ENCODE measurements at regions not wholly inside any gene's neighbourhood (a gene's known extent, or its start where the extent isn't known, plus 50 kb on each side); places are given as distances from the start of the nearest gene placed in this dataset.

DNA sequence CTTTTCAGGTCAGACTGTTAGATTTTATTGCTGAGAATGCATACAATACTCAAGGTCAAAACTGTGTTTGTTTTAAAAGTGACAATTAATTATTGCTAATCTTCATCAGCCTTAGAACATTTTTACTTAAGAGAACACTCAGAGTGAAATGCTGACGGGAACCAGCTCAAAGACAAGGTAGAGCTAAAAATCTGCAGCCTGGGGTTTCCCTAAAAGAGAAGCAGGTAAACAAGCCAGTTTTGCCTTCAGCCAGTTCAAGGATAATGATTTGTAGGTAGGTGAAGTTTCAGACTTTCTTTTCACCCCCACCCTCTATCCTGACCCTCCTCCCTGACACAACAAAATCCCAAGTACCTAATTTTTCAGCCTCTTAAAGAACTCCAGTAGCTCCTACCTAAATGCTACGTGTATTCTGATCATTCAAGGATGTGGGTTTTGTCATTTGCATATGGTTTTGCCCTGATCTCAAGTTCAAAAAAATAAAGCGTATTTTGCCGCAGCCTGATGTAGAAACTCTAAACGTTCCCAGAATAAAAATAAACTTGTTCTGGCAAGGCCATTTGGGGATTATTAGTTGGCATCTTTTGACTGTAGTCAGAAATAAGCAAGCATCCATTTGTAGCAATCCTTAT is 407.2 kb downstream of the EFNA5 start:
- no peak for TF ChIP-seq CSDC2 (CRISPR knock-in tag; IDR thresholded peaks at IDR 0.05)
- TF ChIP-seq, protein P1, sequence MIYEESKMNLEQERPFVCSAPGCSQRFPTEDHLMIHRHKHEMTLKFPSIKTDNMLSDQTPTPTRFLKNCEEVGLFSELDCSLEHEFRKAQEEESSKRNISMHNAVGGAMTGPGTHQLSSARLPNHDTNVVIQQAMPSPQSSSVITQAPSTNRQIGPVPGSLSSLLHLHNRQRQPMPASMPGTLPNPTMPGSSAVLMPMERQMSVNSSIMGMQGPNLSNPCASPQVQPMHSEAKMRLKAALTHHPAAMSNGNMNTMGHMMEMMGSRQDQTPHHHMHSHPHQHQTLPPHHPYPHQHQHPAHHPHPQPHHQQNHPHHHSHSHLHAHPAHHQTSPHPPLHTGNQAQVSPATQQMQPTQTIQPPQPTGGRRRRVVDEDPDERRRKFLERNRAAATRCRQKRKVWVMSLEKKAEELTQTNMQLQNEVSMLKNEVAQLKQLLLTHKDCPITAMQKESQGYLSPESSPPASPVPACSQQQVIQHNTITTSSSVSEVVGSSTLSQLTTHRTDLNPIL (CRISPR knock-in tag; IDR thresholded peaks at IDR 0.05; ENCODE audit: low read depth) = no peak
- no peak for TF ChIP-seq GLIS3 (CRISPR knock-in tag; IDR thresholded peaks at IDR 0.05)
- TF ChIP-seq ARNTL (CRISPR knock-in tag; IDR thresholded peaks at IDR 0.05; ENCODE audit: borderline replicate concordance, low read depth) = no peak
- TF ChIP-seq, protein P2, sequence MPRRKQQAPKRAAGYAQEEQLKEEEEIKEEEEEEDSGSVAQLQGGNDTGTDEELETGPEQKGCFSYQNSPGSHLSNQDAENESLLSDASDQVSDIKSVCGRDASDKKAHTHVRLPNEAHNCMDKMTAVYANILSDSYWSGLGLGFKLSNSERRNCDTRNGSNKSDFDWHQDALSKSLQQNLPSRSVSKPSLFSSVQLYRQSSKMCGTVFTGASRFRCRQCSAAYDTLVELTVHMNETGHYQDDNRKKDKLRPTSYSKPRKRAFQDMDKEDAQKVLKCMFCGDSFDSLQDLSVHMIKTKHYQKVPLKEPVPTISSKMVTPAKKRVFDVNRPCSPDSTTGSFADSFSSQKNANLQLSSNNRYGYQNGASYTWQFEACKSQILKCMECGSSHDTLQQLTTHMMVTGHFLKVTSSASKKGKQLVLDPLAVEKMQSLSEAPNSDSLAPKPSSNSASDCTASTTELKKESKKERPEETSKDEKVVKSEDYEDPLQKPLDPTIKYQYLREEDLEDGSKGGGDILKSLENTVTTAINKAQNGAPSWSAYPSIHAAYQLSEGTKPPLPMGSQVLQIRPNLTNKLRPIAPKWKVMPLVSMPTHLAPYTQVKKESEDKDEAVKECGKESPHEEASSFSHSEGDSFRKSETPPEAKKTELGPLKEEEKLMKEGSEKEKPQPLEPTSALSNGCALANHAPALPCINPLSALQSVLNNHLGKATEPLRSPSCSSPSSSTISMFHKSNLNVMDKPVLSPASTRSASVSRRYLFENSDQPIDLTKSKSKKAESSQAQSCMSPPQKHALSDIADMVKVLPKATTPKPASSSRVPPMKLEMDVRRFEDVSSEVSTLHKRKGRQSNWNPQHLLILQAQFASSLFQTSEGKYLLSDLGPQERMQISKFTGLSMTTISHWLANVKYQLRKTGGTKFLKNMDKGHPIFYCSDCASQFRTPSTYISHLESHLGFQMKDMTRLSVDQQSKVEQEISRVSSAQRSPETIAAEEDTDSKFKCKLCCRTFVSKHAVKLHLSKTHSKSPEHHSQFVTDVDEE (CRISPR knock-in tag; IDR thresholded peaks at IDR 0.05) = no peak
- TF ChIP-seq ZFP30 (CRISPR knock-in tag; IDR thresholded peaks at IDR 0.05) = no peak
- TF ChIP-seq ZFP3 (CRISPR knock-in tag; IDR thresholded peaks at IDR 0.05) = no peak
- no peak for TF ChIP-seq ZNF565 (CRISPR knock-in tag; conservative IDR thresholded peaks at IDR 0.05; ENCODE audit: low read depth)
- no peak for TF ChIP-seq TOX (CRISPR knock-in tag; IDR thresholded peaks at IDR 0.05; ENCODE audit: borderline replicate concordance)
- TF ChIP-seq, protein P3, sequence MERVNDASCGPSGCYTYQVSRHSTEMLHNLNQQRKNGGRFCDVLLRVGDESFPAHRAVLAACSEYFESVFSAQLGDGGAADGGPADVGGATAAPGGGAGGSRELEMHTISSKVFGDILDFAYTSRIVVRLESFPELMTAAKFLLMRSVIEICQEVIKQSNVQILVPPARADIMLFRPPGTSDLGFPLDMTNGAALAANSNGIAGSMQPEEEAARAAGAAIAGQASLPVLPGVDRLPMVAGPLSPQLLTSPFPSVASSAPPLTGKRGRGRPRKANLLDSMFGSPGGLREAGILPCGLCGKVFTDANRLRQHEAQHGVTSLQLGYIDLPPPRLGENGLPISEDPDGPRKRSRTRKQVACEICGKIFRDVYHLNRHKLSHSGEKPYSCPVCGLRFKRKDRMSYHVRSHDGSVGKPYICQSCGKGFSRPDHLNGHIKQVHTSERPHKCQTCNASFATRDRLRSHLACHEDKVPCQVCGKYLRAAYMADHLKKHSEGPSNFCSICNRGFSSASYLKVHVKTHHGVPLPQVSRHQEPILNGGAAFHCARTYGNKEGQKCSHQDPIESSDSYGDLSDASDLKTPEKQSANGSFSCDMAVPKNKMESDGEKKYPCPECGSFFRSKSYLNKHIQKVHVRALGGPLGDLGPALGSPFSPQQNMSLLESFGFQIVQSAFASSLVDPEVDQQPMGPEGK (CRISPR knock-in tag; IDR thresholded peaks at IDR 0.05; ENCODE audit: borderline replicate concordance) = no peak
- no peak for TF ChIP-seq TCF4 (CRISPR knock-in tag; IDR thresholded peaks at IDR 0.05; ENCODE audit: borderline replicate concordance)
- TF ChIP-seq RARB (CRISPR knock-in tag; IDR thresholded peaks at IDR 0.05) = no peak
- TF ChIP-seq, protein P4, sequence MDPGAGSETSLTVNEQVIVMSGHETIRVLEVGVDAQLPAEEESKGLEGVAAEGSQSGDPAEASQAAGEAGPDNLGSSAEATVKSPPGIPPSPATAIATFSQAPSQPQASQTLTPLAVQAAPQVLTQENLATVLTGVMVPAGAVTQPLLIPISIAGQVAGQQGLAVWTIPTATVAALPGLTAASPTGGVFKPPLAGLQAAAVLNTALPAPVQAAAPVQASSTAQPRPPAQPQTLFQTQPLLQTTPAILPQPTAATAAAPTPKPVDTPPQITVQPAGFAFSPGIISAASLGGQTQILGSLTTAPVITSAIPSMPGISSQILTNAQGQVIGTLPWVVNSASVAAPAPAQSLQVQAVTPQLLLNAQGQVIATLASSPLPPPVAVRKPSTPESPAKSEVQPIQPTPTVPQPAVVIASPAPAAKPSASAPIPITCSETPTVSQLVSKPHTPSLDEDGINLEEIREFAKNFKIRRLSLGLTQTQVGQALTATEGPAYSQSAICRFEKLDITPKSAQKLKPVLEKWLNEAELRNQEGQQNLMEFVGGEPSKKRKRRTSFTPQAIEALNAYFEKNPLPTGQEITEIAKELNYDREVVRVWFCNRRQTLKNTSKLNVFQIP (CRISPR knock-in tag; IDR thresholded peaks at IDR 0.05; ENCODE audit: borderline replicate concordance, low read depth) = no peak
